Dendritic cell treated with granulocyte-macrophage colony-stimulating factor and Interleukin-4, amounts not matched to agents 40 ng/mL and 50 ng/mL, for 4 days (primary cell): ENCODE measurements at regions not wholly inside any gene's neighbourhood (a gene's known extent, or its start where the extent isn't known, plus 50 kb on each side); places are given as distances from the start of the nearest gene placed in this dataset.
"Not testable (repeated sequence)": the region's sequence is repeated elsewhere in the genome, so short reads cannot be mapped to it uniquely, and the experiment has no call there.

ENCODE experiments used
- H3K27ac Mint-ChIP-seq: one replicate; pipeline ENCODE4 v1.8.0; 2022; ENCODE audit warnings: mild to moderate bottlenecking, mixed read lengths
- H3K27me3 Mint-ChIP-seq: one replicate; pipeline ENCODE4 v1.8.0; 2022; ENCODE audit warnings: mild to moderate bottlenecking, mixed read lengths
- H3K36me3 Mint-ChIP-seq: one replicate; pipeline ENCODE4 v1.8.0; 2022; ENCODE audit warnings: low read depth, mixed read lengths
- H3K4me1 Mint-ChIP-seq: one replicate; pipeline ENCODE4 v1.8.0; 2022; ENCODE audit warnings: low read depth, mixed read lengths
- H3K4me3 Mint-ChIP-seq: one replicate; pipeline ENCODE4 v1.8.0; 2022; ENCODE audit warnings: mild to moderate bottlenecking, moderate library complexity, mixed read lengths
- H3K9me3 Mint-ChIP-seq: one replicate; pipeline ENCODE4 v1.8.0; 2022; ENCODE audit warnings: mixed read lengths
- intact Hi-C: fragments of 100-400 bp; cut with micrococcal nuclease; formaldehyde crosslinking; loops from one replicate; pipeline ENCODE4 v1.15.0; 2022

DNA sequence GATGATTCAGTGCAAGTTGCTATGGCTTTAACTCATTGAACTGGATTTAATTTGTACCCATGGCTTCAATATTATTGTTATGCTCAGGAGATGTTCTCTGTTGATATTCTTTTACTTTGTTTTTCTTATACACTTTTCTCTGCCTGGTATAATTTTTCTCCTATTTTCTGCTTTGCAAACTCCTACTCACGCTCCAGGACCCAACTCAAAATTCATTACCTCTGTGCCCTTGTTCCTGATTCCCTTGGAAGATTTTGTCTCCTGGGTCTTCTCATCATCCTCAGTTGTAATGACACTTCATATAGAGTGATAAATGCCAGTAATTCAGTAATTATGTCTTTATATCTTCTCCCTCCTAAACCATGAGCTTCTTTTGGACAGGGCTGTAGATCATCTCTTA lies 259.9 kb upstream of the JADE1 start:
- no peak overlapping the region for H3K27ac Mint-ChIP-seq
- intact Hi-C loops = loop anchor here (5.0 to 10.0 kb wide), 2 partner anchors 32 to 545 kb away; partner anchors contain the start of genes C4orf33 and SCLT1
- H3K9me3 Mint-ChIP-seq = peaks cover 8% of the 10 kb centered on the region
- H3K27me3 Mint-ChIP-seq = peaks cover 17% of the 10 kb centered on the region
- peaks cover 6% of the 10 kb centered on the region for H3K36me3 Mint-ChIP-seq
- H3K4me3 Mint-ChIP-seq = no peak overlapping the region
- peaks cover 15% of the 10 kb centered on the region for H3K4me1 Mint-ChIP-seq

DNA sequence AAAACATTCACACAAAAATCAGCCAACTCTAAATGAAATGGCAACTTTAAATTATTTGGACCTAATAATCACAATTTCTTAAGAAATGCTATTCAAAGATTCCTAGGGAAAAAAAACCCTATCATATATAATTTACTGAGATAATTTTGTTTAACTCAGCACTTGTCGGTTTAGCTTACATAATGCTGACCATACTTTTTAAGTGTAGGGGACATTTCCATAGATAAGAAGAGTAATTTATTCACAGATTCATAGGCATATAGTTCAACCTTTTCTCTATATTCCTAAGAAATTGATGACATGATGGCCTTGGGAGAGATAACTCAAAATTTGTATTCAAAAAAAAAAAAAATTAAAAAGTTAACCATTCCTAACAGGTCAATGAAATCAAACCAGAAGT lies 260.8 kb upstream of the PGRMC2 start:
- intact Hi-C loops = no loop called here
- Mint-ChIP-seq H3K27me3 (peaks cover 17% of the 10 kb centered on the region), H3K9me3 (peaks cover 8% of the 10 kb centered on the region), H3K4me1 (peaks cover 7% of the 10 kb centered on the region), H3K4me3 (no peak overlapping the region), H3K36me3 (peaks cover 6% of the 10 kb centered on the region), H3K27ac (no peak overlapping the region)

DNA sequence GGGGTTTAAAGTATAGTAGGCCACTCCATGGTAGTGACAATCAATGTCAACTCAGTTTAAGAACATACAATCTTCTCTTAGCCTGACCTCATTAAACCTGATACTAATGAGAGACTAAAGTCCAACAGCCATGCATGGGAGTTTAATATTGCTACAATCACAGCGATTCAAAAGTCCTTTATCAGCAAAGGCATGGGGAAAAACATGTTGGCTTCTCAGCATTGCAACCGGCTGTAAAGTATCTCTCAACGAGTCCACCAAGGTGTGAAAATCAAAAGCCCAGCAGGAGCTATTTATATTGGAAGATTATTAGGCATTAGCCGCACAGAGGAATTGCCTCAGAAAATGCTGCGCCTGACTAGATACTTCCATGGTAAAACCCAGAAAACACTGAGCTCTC lies 256.7 kb upstream of the PGRMC2 start:
- H3K9me3 Mint-ChIP-seq = no peaks in the 10 kb centered on the region
- H3K4me3 Mint-ChIP-seq = no peak overlapping the region
- H3K36me3 Mint-ChIP-seq = no peaks in the 10 kb centered on the region
- intact Hi-C loops = no loop called here
- H3K27me3 Mint-ChIP-seq = peaks cover 5% of the 10 kb centered on the region
- no peak overlapping the region for H3K27ac Mint-ChIP-seq
- peaks cover under 1% of the 10 kb centered on the region for H3K4me1 Mint-ChIP-seq

GRCh38 chr4:128543696-128544095 lies 256.1 kb upstream of the PGRMC2 start:
- Mint-ChIP-seq H3K27me3 (peaks cover 5% of the 10 kb centered on the region), H3K4me1 (peaks cover 6% of the 10 kb centered on the region), H3K27ac (no peak overlapping the region), H3K4me3 (no peak overlapping the region), H3K9me3 (no peaks in the 10 kb centered on the region), H3K36me3 (no peaks in the 10 kb centered on the region)
- intact Hi-C loops = no loop called here

GRCh38 chr4:128542047-128542446 lies 254.4 kb upstream of the PGRMC2 start:
- H3K4me3 Mint-ChIP-seq = no peak overlapping the region
- H3K36me3 Mint-ChIP-seq = no peaks in the 10 kb centered on the region
- H3K9me3 Mint-ChIP-seq = no peaks in the 10 kb centered on the region
- peaks cover under 1% of the 10 kb centered on the region for H3K27me3 Mint-ChIP-seq
- H3K4me1 Mint-ChIP-seq = peaks cover 6% of the 10 kb centered on the region
- intact Hi-C loops = no loop called here
- H3K27ac Mint-ChIP-seq = no peak overlapping the region

GRCh38 chr4:128540122-128540521 lies 252.5 kb upstream of the PGRMC2 start:
- intact Hi-C loops = no loop called here
- peaks cover 6% of the 10 kb centered on the region for H3K4me1 Mint-ChIP-seq
- H3K9me3 Mint-ChIP-seq = no peaks in the 10 kb centered on the region
- no peak overlapping the region for H3K4me3 Mint-ChIP-seq
- H3K27ac Mint-ChIP-seq = no peak overlapping the region
- H3K27me3 Mint-ChIP-seq = no peaks in the 10 kb centered on the region
- H3K36me3 Mint-ChIP-seq = no peaks in the 10 kb centered on the region

GRCh38 chr4:128538111-128538882 lies 250.7 kb upstream of the PGRMC2 start:
- Mint-ChIP-seq H3K27ac (no peak overlapping the region), H3K9me3 (no peaks in the 10 kb centered on the region), H3K4me1 (peaks cover 6% of the 10 kb centered on the region), H3K4me3 (no peak overlapping the region), H3K36me3 (no peaks in the 10 kb centered on the region), H3K27me3 (peaks cover 5% of the 10 kb centered on the region)
- intact Hi-C loops = no loop called here

DNA sequence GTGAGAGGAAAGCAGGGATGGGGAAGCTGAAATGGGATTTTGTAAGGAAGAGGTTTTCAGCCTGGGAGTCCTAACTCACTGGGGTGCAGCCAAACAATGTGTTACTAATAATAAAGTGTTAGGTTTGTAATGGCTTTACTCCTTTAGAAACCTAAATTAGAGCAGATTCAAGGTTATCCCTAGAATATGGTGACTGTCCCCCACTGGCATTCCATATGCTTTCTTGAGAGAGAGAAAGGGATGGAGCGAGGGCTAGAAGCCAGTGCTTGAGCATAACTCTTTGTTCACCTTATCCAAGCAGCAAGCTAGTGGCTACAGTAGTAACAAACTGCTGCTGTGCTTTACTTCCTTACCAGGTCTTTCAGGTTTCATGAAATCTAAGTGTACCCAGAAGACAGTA lies 249.1 kb upstream of the PGRMC2 start:
- Mint-ChIP-seq H3K9me3 (no peaks in the 10 kb centered on the region), H3K27me3 (peaks cover 10% of the 10 kb centered on the region), H3K36me3 (no peaks in the 10 kb centered on the region), H3K4me1 (peaks cover 6% of the 10 kb centered on the region), H3K27ac (no peak overlapping the region), H3K4me3 (no peak overlapping the region)
- intact Hi-C loops = no loop called here

GRCh38 chr4:128535510-128535909 lies 247.9 kb upstream of the PGRMC2 start:
- H3K9me3 Mint-ChIP-seq, intact Hi-C loops, H3K36me3 Mint-ChIP-seq, H3K4me1 Mint-ChIP-seq, H3K4me3 Mint-ChIP-seq, H3K27ac Mint-ChIP-seq: not testable (repeated sequence)
- H3K27me3 Mint-ChIP-seq = peaks cover 10% of the 10 kb centered on the region

DNA sequence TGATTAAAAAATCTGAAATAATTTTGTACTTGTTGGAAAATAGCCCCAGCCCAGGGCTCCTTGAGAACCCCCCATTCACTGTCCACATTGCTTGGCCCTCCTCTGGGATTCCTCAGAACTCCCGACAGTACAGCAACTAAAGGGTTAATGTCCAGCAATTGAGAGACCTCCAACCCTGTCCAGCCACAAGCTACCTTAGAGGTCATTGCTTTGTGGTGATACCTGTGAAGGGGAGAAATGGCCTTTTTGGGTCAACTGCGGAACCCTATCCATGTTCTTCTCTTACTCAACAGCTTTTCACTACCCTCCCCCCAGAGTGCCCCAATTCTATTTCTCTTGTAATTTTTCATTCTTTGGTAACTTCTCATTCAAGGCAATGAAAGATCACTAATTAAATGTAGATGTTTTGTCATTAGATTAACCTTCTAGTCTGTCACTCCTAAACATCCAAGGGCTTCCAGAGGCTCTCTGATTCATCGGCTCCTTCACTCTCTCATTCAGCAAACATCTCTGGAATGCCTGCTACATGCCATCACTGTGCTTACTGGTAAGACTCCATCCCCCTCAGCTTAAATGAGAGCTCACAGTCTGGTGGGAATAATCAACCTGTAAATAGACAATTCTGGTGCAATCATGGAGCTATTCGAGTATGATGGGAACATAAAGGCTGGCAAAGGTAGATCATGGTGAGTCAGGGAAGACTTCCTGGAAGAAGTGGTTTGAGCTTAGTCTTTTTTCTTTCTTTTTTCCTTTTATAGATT lies 241.4 kb upstream of the PGRMC2 start:
- peaks cover 8% of the 10 kb centered on the region for H3K4me1 Mint-ChIP-seq
- H3K27me3 Mint-ChIP-seq = peaks cover 5% of the 10 kb centered on the region
- no peaks in the 10 kb centered on the region for H3K9me3 Mint-ChIP-seq
- no peak overlapping the region for H3K27ac Mint-ChIP-seq
- intact Hi-C loops = no loop called here
- no peaks in the 10 kb centered on the region for H3K36me3 Mint-ChIP-seq
- no peak overlapping the region for H3K4me3 Mint-ChIP-seq

DNA sequence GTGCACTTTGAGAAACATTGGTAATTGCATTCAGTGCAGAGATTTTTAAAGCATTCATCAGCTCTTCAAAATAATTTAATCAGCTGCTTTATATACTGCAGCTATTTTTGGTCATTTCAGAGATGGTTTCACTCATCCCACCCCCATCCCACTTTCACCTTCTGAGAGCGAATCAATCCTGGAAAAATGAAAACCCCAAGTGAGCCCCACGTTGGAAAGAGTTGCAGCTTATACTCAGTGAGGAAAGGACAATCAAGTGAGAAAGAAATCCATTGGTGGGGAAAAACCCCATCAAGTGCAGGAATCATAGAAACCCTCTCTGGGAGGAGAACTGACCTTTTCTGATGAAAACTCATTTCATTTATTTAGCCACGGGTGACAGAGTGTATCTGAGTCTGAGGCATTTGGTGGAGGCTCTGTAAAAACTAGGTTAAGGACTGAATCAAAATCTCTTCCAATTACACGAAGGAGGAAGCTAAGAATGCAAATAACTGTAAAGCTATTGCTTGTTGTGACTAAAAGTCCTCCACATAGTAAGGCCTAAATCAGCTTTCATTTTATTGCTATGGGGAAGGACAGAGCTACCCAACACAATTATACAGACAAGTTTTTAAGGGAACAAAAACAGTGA lies 240.4 kb upstream of the PGRMC2 start:
- Mint-ChIP-seq H3K36me3 (no peaks in the 10 kb centered on the region), H3K9me3 (no peaks in the 10 kb centered on the region), H3K27ac (no peak overlapping the region), H3K4me1 (peaks cover 8% of the 10 kb centered on the region), H3K27me3 (peaks cover 5% of the 10 kb centered on the region), H3K4me3 (no peak overlapping the region)
- intact Hi-C loops = no loop called here

DNA sequence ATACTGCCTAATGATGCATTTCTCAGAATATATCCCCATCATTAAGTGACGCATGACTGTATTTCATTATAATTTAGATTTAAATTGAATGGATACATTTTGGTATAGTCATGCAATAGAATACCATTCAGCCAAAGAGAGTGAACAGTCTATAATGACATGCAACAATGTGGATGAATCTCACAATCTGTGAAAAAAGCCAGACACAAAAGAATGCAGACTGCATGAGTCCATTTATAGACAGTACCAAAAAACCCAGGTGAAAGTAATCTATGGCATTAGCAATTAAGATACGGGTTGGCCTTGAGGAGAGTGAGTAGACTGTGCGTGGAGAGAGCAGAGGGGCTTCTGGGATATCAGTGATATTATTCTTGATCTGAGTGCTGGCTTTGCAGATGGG lies 239.7 kb upstream of the PGRMC2 start:
- H3K4me3 Mint-ChIP-seq = no peak overlapping the region
- peaks cover 12% of the 10 kb centered on the region for H3K4me1 Mint-ChIP-seq
- H3K27ac Mint-ChIP-seq = no peak overlapping the region
- no peaks in the 10 kb centered on the region for H3K27me3 Mint-ChIP-seq
- intact Hi-C loops = no loop called here
- H3K36me3 Mint-ChIP-seq = no peaks in the 10 kb centered on the region
- H3K9me3 Mint-ChIP-seq = no peaks in the 10 kb centered on the region

DNA sequence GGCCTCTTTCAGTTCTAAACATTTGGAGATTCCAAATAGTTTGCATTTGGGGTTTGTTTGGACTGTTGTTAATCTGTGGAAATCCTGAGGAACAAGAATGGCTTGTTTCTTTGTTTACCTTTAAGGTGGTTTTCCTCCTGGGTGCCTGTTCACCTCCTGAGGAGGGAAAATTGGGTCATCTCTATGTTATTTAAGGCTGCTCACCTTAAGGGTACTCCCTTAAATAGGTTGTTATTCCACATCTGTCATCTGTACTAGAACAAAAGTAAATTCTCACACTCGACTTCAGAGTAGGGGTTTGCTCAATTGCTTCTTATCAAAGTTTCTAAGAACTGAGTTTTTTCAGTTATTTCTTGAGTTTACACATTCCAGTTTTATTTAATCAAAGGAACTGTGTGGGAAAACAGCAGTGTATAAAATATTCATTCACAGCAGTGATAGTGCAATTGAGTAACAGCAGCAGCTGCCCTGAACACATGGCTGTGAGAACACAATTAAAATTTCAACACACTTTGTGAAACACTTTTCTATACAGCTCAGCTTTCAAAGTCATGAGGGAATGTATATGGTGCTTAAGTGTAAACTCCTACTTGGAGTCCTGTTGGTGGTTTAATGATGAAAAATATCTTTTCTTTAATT lies 238.5 kb upstream of the PGRMC2 start:
- Mint-ChIP-seq H3K9me3 (no peaks in the 10 kb centered on the region), H3K36me3 (no peaks in the 10 kb centered on the region), H3K4me3 (no peak overlapping the region), H3K27me3 (no peaks in the 10 kb centered on the region), H3K27ac (peak overlapping the region; percentile 34), H3K4me1 (peaks cover 18% of the 10 kb centered on the region)
- intact Hi-C loops = no loop called here

- Mint-ChIP-seq H3K36me3 (no peaks in the 10 kb centered on the region), H3K4me1 (peaks cover 18% of the 10 kb centered on the region), H3K27ac (peak overlapping the region; percentile 34)
Measured at GRCh38 chr4:128525387-128525786, 237.8 kb upstream of the PGRMC2 start.

More at GRCh38 chr4:128525387-128525786, 237.8 kb upstream of the PGRMC2 start:
- intact Hi-C loops = no loop called here
- Mint-ChIP-seq H3K9me3 (no peaks in the 10 kb centered on the region), H3K27me3 (no peaks in the 10 kb centered on the region), H3K4me3 (no peak overlapping the region)
